Activated naive CD8-positive, alpha-beta T cell (primary cell): ENCODE measurements at regions not wholly inside any gene's neighbourhood (a gene's known extent, or its start where the extent isn't known, plus 50 kb on each side); places are given as distances from the start of the nearest gene placed in this dataset.

Source experiments
- H3K27ac Mint-ChIP-seq: one replicate; pipeline ENCODE4 v1.8.0; 2021; ENCODE audit warnings: mixed read lengths
- H3K27me3 Mint-ChIP-seq: one replicate; pipeline ENCODE4 v1.8.0; 2021; ENCODE audit warnings: mixed read lengths
- H3K36me3 Mint-ChIP-seq: one replicate; pipeline ENCODE4 v1.8.0; 2021; ENCODE audit warnings: mixed read lengths
- H3K4me1 Mint-ChIP-seq: one replicate; pipeline ENCODE4 v1.8.0; 2021; ENCODE audit warnings: low read depth, mixed read lengths
- H3K4me3 Mint-ChIP-seq: one replicate; pipeline ENCODE4 v1.8.0; 2021; ENCODE audit warnings: mild to moderate bottlenecking, mixed read lengths
- H3K9me3 Mint-ChIP-seq: one replicate; pipeline ENCODE4 v1.8.0; 2021; ENCODE audit warnings: low read depth, mixed read lengths

GRCh38 chr6:105851606-105852005, 234.5 kb upstream of the PRDM1 start:
- Mint-ChIP-seq H3K4me3 (no peak overlapping the region), H3K36me3 (peaks cover 2% of the 10 kb centered on the region), H3K27ac (no peak overlapping the region), H3K4me1 (no peaks in the 10 kb centered on the region), H3K9me3 (no peaks in the 10 kb centered on the region), H3K27me3 (no peaks in the 10 kb centered on the region)

GRCh38 chr6:105851113-105851580, 235.0 kb upstream of the PRDM1 start:
- no peaks in the 10 kb centered on the region for H3K9me3 Mint-ChIP-seq
- no peak overlapping the region for H3K27ac Mint-ChIP-seq
- H3K4me1 Mint-ChIP-seq, result no peaks in the 10 kb centered on the region

GRCh38 chr6:105850261-105851112, 235.6 kb upstream of the PRDM1 start:
- Mint-ChIP-seq H3K36me3 (no peaks in the 10 kb centered on the region), H3K4me1 (no peaks in the 10 kb centered on the region), H3K27me3 (no peaks in the 10 kb centered on the region), H3K27ac (no peak overlapping the region), H3K9me3 (no peaks in the 10 kb centered on the region), H3K4me3 (no peak overlapping the region)

More at GRCh38 chr6:105851113-105851580, 235.0 kb upstream of the PRDM1 start:
- H3K36me3 Mint-ChIP-seq, result no peaks in the 10 kb centered on the region
- H3K27me3 Mint-ChIP-seq, result no peaks in the 10 kb centered on the region
- H3K4me3 Mint-ChIP-seq, result no peak overlapping the region

GRCh38 chr6:105849746-105850145, 236.4 kb upstream of the PRDM1 start:
- Mint-ChIP-seq H3K4me3 (no peak overlapping the region), H3K4me1 (no peaks in the 10 kb centered on the region), H3K36me3 (no peaks in the 10 kb centered on the region), H3K9me3 (no peaks in the 10 kb centered on the region), H3K27ac (no peak overlapping the region), H3K27me3 (no peaks in the 10 kb centered on the region)

GRCh38 chr6:105847433-105847832, 238.7 kb upstream of the PRDM1 start:
- Mint-ChIP-seq H3K36me3 (no peaks in the 10 kb centered on the region), H3K9me3 (no peaks in the 10 kb centered on the region), H3K4me3 (no peak overlapping the region), H3K27me3 (no peaks in the 10 kb centered on the region), H3K27ac (no peak overlapping the region), H3K4me1 (no peaks in the 10 kb centered on the region)

GRCh38 chr6:105844275-105844883, 241.8 kb upstream of the PRDM1 start:
- Mint-ChIP-seq H3K27ac (no peak overlapping the region), H3K27me3 (peaks cover 1% of the 10 kb centered on the region), H3K4me1 (no peaks in the 10 kb centered on the region), H3K36me3 (no peaks in the 10 kb centered on the region), H3K4me3 (no peak overlapping the region), H3K9me3 (no peaks in the 10 kb centered on the region)

GRCh38 chr6:105839266-105839665, 246.9 kb upstream of the PRDM1 start:
- H3K9me3 Mint-ChIP-seq, result no peaks in the 10 kb centered on the region
- peaks cover 1% of the 10 kb centered on the region for H3K27me3 Mint-ChIP-seq
- H3K27ac Mint-ChIP-seq, result no peak overlapping the region
- H3K4me1 Mint-ChIP-seq, result no peaks in the 10 kb centered on the region
- H3K36me3 Mint-ChIP-seq, result no peaks in the 10 kb centered on the region
- H3K4me3 Mint-ChIP-seq, result no peak overlapping the region

GRCh38 chr6:105838171-105838570, 248.0 kb upstream of the PRDM1 start:
- Mint-ChIP-seq H3K4me3 (no peak overlapping the region), H3K4me1 (no peaks in the 10 kb centered on the region), H3K36me3 (no peaks in the 10 kb centered on the region), H3K27me3 (peaks cover 1% of the 10 kb centered on the region), H3K9me3 (no peaks in the 10 kb centered on the region), H3K27ac (no peak overlapping the region)

- no peak overlapping the region for H3K27ac Mint-ChIP-seq
- no peak overlapping the region for H3K4me3 Mint-ChIP-seq
- H3K27me3 Mint-ChIP-seq, result peaks cover 1% of the 10 kb centered on the region
- no peaks in the 10 kb centered on the region for H3K4me1 Mint-ChIP-seq
- no peaks in the 10 kb centered on the region for H3K36me3 Mint-ChIP-seq
- H3K9me3 Mint-ChIP-seq, result no peaks in the 10 kb centered on the region
These were observed 249.2 kb upstream of the PRDM1 start for GRCh38 chr6:105836889-105837288.

GRCh38 chr6:105836379-105836778, 249.8 kb upstream of the PRDM1 start:
- Mint-ChIP-seq H3K36me3 (no peaks in the 10 kb centered on the region), H3K27me3 (peaks cover 1% of the 10 kb centered on the region), H3K4me1 (no peaks in the 10 kb centered on the region), H3K4me3 (no peak overlapping the region), H3K9me3 (no peaks in the 10 kb centered on the region), H3K27ac (no peak overlapping the region)

- Mint-ChIP-seq H3K4me1 (no peaks in the 10 kb centered on the region), H3K36me3 (no peaks in the 10 kb centered on the region), H3K9me3 (no peaks in the 10 kb centered on the region), H3K27me3 (peaks cover 3% of the 10 kb centered on the region), H3K4me3 (no peak overlapping the region), H3K27ac (no peak overlapping the region)
These were observed 250.8 kb upstream of the PRDM1 start for GRCh38 chr6:105835373-105835772.

- Mint-ChIP-seq H3K4me3 (no peak overlapping the region), H3K36me3 (no peaks in the 10 kb centered on the region), H3K4me1 (no peaks in the 10 kb centered on the region), H3K9me3 (no peaks in the 10 kb centered on the region), H3K27me3 (peaks cover 1% of the 10 kb centered on the region), H3K27ac (no peak overlapping the region)
These were observed 251.9 kb upstream of the PRDM1 start for GRCh38 chr6:105833959-105834947.

- H3K4me1 Mint-ChIP-seq, result no peaks in the 10 kb centered on the region
- H3K36me3 Mint-ChIP-seq, result no peaks in the 10 kb centered on the region
- no peak overlapping the region for H3K4me3 Mint-ChIP-seq
- no peaks in the 10 kb centered on the region for H3K9me3 Mint-ChIP-seq
- H3K27ac Mint-ChIP-seq, result no peak overlapping the region
- peaks cover 4% of the 10 kb centered on the region for H3K27me3 Mint-ChIP-seq
These were observed 253.8 kb upstream of the PRDM1 start for GRCh38 chr6:105832313-105832761.

- Mint-ChIP-seq H3K4me1 (no peaks in the 10 kb centered on the region), H3K4me3 (no peak overlapping the region), H3K27ac (no peak overlapping the region)
These were observed 254.6 kb upstream of the PRDM1 start for GRCh38 chr6:105831311-105832097.

More at GRCh38 chr6:105831311-105832097, 254.6 kb upstream of the PRDM1 start:
- Mint-ChIP-seq H3K27me3 (peaks cover 5% of the 10 kb centered on the region), H3K9me3 (no peaks in the 10 kb centered on the region), H3K36me3 (peaks cover under 1% of the 10 kb centered on the region)
